Endothelial cell of umbilical vein (primary cell): ENCODE measurements at regions not wholly inside any gene's neighbourhood (a gene's known extent, or its start where the extent isn't known, plus 50 kb on each side); places are given as distances from the start of the nearest gene placed in this dataset.
A peak's percentile ranks its signal among the peaks of the same experiment; 100 is the strongest.

Experiments used
- BruUV-seq: library from RNA; stranded (reverse); fragments of 400-500 nt; replicated peaks from 2 replicates; lab custom pipeline; 2021; lab: Mats Ljungman, UMichigan
- CTCF ChIA-PET: fragments of 300-600, 350-600 bp; sonication (Branson Sonifier 250); formaldehyde crosslinking; loops from one replicate; lab custom pipeline; 2021; ENCODE audit warnings: antibody characterized with exemption, inconsistent platforms; lab: Charles Lee
- POLR2A ChIA-PET: fragments of 300-600, 350-600 bp; sonication (Branson Sonifier 250); formaldehyde crosslinking; loops from one replicate; lab custom pipeline; 2021; ENCODE audit warnings: antibody characterized with exemption, inconsistent platforms; lab: Charles Lee
- DNase-seq: peaks from one replicate; pipeline ENCODE4 v3.0.0-alpha.2; 2011; ENCODE audit warnings: low read depth, low spot score
- FAIRE-seq: peaks from 2 replicates; lab custom pipeline; 2011; peaks lifted over from hg19 to GRCh38; lab: Jason Lieb, UNC
- H2AFZ ChIP-seq: 2 replicates; pipeline ENCODE4 v1.6.0; 2012; ENCODE audit warnings: low read depth, low read length, control low read depth, inconsistent platforms
- H3K27ac ChIP-seq: 2 replicates; pipeline ENCODE4 v1.5.1; 2011; ENCODE audit warnings: low read depth, mild to moderate bottlenecking, control low read depth, low read length, moderate library complexity; ENCODE audit not compliant: insufficient read depth
- H3K27me3 ChIP-seq, 2 experiments: 2 replicates each; pipeline versions ENCODE4 v1.6.0 to v1.6.1; 2011; ENCODE audit warnings: low read length in 2 of 2, mixed read lengths in 1 of 2; ENCODE audit not compliant: control insufficient read depth in 2 of 2, insufficient read depth in 2 of 2
- H3K36me3 ChIP-seq, 2 experiments: 2 replicates in 1 of 2; 3 replicates in 1 of 2; pipeline ENCODE4 v1.5.1; 2011; ENCODE audit warnings: low read length in 2 of 2, mild to moderate bottlenecking in 1 of 2, moderate library complexity in 1 of 2; ENCODE audit not compliant: control insufficient read depth in 2 of 2, insufficient read depth in 2 of 2; ENCODE audit errors: extremely low read depth in 1 of 2
- H3K4me1 ChIP-seq: 3 replicates; pipeline ENCODE4 v1.5.1; 2011; ENCODE audit warnings: mild to moderate bottlenecking, low read length; ENCODE audit not compliant: control insufficient read depth, insufficient read depth; ENCODE audit errors: extremely low read depth
- H3K4me2 ChIP-seq: 2 replicates; pipeline ENCODE4 v1.6.1; 2011; ENCODE audit warnings: low read length, control low read depth, mixed read lengths; ENCODE audit not compliant: insufficient read depth
- H3K4me3 ChIP-seq, 3 experiments: fragments of 200-600 bp in 1 of 3; sonication (generic), shearing (Covaris generic) in 1 of 3; replicated peaks in 1 of 3; 2 replicates each; pipeline ENCODE4 v1.5.1; 2011 to 2016; ENCODE audit warnings: control low read depth in 3 of 3, low read length in 3 of 3, mild to moderate bottlenecking in 2 of 3, inconsistent platforms in 1 of 3, low read depth in 1 of 3, moderate library complexity in 1 of 3; ENCODE audit not compliant: insufficient read depth in 1 of 3
- H3K79me2 ChIP-seq: 2 replicates; pipeline ENCODE4 v1.6.0; 2012; ENCODE audit warnings: low read length, inconsistent platforms; ENCODE audit not compliant: control insufficient read depth, insufficient read depth
- H3K9ac ChIP-seq: replicated peaks from 2 replicates; pipeline ENCODE3; 2011; ENCODE audit warnings: low read length, control low read depth; ENCODE audit not compliant: insufficient read depth; ENCODE audit errors: extremely low read depth
- H3K9me1 ChIP-seq: replicated peaks from 3 replicates; pipeline ENCODE4 v1.6.0; 2011; ENCODE audit warnings: mild to moderate bottlenecking, low read length; ENCODE audit not compliant: control insufficient read depth, insufficient read depth; ENCODE audit errors: extremely low read depth
- H3K9me3 ChIP-seq: replicated peaks from 2 replicates; pipeline ENCODE4 v1.5.1; 2012; ENCODE audit warnings: low read length, inconsistent platforms; ENCODE audit not compliant: control insufficient read depth, insufficient read depth
- H4K20me1 ChIP-seq: replicated peaks from 2 replicates; pipeline ENCODE3; 2011; ENCODE audit warnings: mild to moderate bottlenecking, low read length; ENCODE audit not compliant: control insufficient read depth, insufficient read depth; ENCODE audit errors: extremely low read depth
- CTCF ChIP-seq, 2 donors: IDR thresholded peaks; 1 replicate in 1 of 2; 2 replicates in 1 of 2; pipeline ENCODE4 v1.5.1; 2011; ENCODE audit warnings: low read length in 2 of 2, mild to moderate bottlenecking in 2 of 2, moderate library complexity in 2 of 2, control low read depth in 1 of 2, inconsistent platforms in 1 of 2, low read depth in 1 of 2; ENCODE audit not compliant: insufficient read depth in 1 of 2; ENCODE audit errors: extremely low read depth in 1 of 2
- FOS ChIP-seq: IDR thresholded peaks from 2 replicates; pipeline ENCODE4 v1.6.1; 2011; ENCODE audit warnings: mild to moderate bottlenecking, low read length, moderate library complexity, borderline replicate concordance; ENCODE audit not compliant: insufficient read depth
- GATA2 ChIP-seq: IDR thresholded peaks from 2 replicates; pipeline ENCODE4 v1.7.0; 2011; ENCODE audit warnings: low read depth, mild to moderate bottlenecking, moderate library complexity, mixed read lengths, low read length; ENCODE audit not compliant: insufficient read length, insufficient read depth
- JUN ChIP-seq: IDR thresholded peaks from 2 replicates; pipeline ENCODE4 v1.6.1; 2011; ENCODE audit warnings: borderline replicate concordance, low read depth; ENCODE audit not compliant: insufficient read length, insufficient read depth
- POLR2A ChIP-seq: IDR thresholded peaks from 2 replicates; pipeline ENCODE4 v1.6.1; 2012; ENCODE audit warnings: low read depth, mild to moderate bottlenecking, control low read depth, low read length
- POLR2AphosphoS5 ChIP-seq: IDR thresholded peaks from 2 replicates; pipeline ENCODE4 v1.6.1; 2012; ENCODE audit warnings: low read depth, mild to moderate bottlenecking, control low read depth, low read length, moderate library complexity; ENCODE audit not compliant: insufficient read depth
- dilution Hi-C: fragments of 300-500 bp; cut with MboI; formaldehyde crosslinking; loops from one replicate; pipeline ENCODE4 v1.15.0; 2019; ENCODE audit warnings: low sequenced_read_pairs; ENCODE audit not compliant: extremely low pct_ligation_motif_present
- intact Hi-C: fragments of 100-400 bp; cut with micrococcal nuclease; formaldehyde crosslinking; loops from one replicate; pipeline ENCODE4 v1.10.0; 2022

GRCh38 chr2:63735263-63735662 is 106.4 kb upstream of the UGP2 start:
- intact Hi-C loops = loop anchor here (5.0 kb wide), 1 partner anchor 57 kb away; no protein-coding TSS in a partner anchor
- DNase-seq (peak; percentile 73), FAIRE-seq (peak; percentile 62)
- Histone ChIP-seq H3K9me1 (no peaks in the 10 kb centered on the region), H4K20me1 (no peaks in the 10 kb centered on the region), H3K4me2 (peak overlapping the region; percentile 78), H3K4me3 (peak overlapping the region in 1 of 3 experiments; percentile 1), H3K27ac (peak overlapping the region; percentile 40), H3K9ac (no peak overlapping the region), H3K79me2 (no peaks in the 10 kb centered on the region), H3K36me3 (no peaks in the 10 kb centered on the region), H3K4me1 (peaks cover 32% of the 10 kb centered on the region), H2AFZ (peak overlapping the region; percentile 80), H3K9me3 (no peaks in the 10 kb centered on the region), H3K27me3 (no peaks in the 10 kb centered on the region)
- BruUV-seq = no TSS peak
- TF ChIP-seq FOS (peak; percentile 75), POLR2A (no peak)
- dilution Hi-C loops = no loop called here
- POLR2A ChIA-PET = interaction anchor here (1.1 kb wide), 1 partner anchor 106 kb away, joined by 3 read pairs; the partner anchor contains the start of gene UGP2
- CTCF ChIA-PET = interaction anchor here (1.2 to 2.5 kb wide), 5 partner anchors 9 to 126 kb away, joined by 4 to 18 read pairs (median 9); no protein-coding TSS in a partner anchor

- BruUV-seq = no TSS peak
- Histone ChIP-seq H3K27ac (peak overlapping the region; percentile 48), H3K36me3 (no peaks in the 10 kb centered on the region), H3K79me2 (no peaks in the 10 kb centered on the region), H3K9me3 (no peaks in the 10 kb centered on the region), H3K4me2 (peak overlapping the region; percentile 78), H3K4me1 (peaks cover 34% of the 10 kb centered on the region), H3K27me3 (no peaks in the 10 kb centered on the region), H3K9ac (no peak overlapping the region), H3K4me3 (no peak overlapping the region), H2AFZ (no peak overlapping the region), H4K20me1 (no peaks in the 10 kb centered on the region), H3K9me1 (no peaks in the 10 kb centered on the region)
- intact Hi-C loops (loop anchor here (2.0 to 5.0 kb wide), 2 partner anchors 37 to 56 kb away; no protein-coding TSS in a partner anchor), dilution Hi-C loops (no loop called here)
- DNase-seq = peak; percentile 77
- ChIA-PET POLR2A (no interaction called here), CTCF (interaction anchor here (0.9 to 2.5 kb wide), 7 partner anchors 8 to 125 kb away, joined by 3 to 18 read pairs (median 4); partner anchors contain the start of gene UGP2)
- TF ChIP-seq GATA2 (peak; percentile 35), FOS (peak; percentile 4), JUN (peak; percentile 37), CTCF (IDR thresholded peaks at IDR 0.05; ENCODE audit: extremely low read depth in 1 of 2, insufficient read depth in 1 of 2, low read depth in 1 of 2, low read length in 2 of 2) (no peak), POLR2A (no peak), POLR2AphosphoS5 (peak; percentile 25)
- peak; percentile 79 for FAIRE-seq
These were observed 105.8 kb upstream of the UGP2 start for GRCh38 chr2:63735931-63736330.
